GM18870 (cell line): ENCODE measurements at regions not wholly inside any gene's neighbourhood (a gene's known extent, or its start where the extent isn't known, plus 50 kb on each side); places are given as distances from the start of the nearest gene placed in this dataset.
A peak's percentile ranks its signal among the peaks of the same experiment; 100 is the strongest.

Source experiments
- ATAC-seq: cut with Tn5 transposase; IDR thresholded peaks from one replicate; pipeline ENCODE4 v1.9.1; 2021; ENCODE audit warnings: moderate library complexity; ENCODE audit not compliant: unreplicated experiment

GRCh38 chr21:24289539-24289938 is 1317.7 kb downstream of the MRPL39 start:
- ATAC-seq = no peak

DNA sequence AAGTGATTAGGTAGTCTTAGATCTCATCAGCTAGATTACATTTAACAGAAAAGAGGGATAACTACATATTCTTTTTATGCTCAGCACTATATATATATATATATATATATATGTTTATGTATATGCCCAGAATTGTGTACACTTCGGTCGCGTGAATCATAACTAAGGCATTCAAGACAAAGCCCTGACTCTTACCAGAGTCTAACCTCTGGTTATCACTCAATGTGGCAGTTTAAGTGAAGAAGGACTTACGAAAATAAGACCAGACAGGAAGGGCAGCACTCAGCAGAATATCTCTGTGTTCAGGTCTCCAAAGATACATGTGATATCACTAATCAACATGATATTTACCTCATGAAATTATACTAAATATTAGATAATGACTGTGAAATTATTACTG is 1326.7 kb downstream of the MRPL39 start:
- no peak for ATAC-seq

GRCh38 chr21:24278711-24279110 is 1328.6 kb downstream of the MRPL39 start:
- no peak for ATAC-seq

DNA sequence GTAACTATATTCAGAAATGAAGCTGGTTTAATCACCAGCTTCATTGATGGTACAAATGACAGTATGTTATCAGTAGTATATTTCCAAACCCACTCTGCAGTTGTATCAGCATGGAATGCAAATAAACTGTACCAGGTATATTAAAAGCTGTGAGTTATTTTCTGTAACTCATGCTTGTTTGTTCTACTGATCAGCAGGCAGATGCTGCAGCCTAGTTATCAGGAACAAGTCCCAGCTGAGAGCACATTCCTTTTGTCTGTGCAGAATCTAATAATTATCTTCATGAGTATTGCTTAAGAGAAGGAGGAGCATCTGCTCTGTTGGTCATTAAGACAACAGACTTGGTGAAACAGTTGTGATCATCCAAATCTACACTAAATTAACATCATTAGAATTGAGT is 1331.1 kb downstream of the MRPL39 start:
- ATAC-seq = no peak

DNA sequence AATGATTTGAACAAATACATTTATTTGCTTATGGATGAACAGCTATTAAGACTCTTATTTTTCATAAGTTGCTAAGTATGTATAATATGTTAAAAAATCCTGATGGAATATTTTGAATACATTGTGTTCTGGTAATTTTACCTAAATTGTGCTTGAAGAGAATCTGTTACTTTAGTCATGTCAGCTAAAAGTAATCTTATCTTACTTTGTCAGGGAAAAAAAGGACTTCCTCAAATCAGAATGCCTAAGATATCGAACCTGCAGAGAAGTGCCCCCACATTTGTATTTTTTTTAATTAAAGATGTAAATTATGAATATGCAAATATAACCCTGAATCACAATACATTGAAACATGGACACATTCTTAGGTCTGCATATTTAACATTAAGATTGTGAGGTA is 1331.7 kb downstream of the MRPL39 start:
- no peak for ATAC-seq

GRCh38 chr21:24272521-24272938 is 1334.8 kb downstream of the MRPL39 start:
- ATAC-seq = no peak

- no peak for ATAC-seq
These were observed 1341.3 kb downstream of the MRPL39 start for GRCh38 chr21:24265987-24266386.

GRCh38 chr21:24260751-24261150 is 1346.5 kb downstream of the MRPL39 start:
- ATAC-seq = no peak

DNA sequence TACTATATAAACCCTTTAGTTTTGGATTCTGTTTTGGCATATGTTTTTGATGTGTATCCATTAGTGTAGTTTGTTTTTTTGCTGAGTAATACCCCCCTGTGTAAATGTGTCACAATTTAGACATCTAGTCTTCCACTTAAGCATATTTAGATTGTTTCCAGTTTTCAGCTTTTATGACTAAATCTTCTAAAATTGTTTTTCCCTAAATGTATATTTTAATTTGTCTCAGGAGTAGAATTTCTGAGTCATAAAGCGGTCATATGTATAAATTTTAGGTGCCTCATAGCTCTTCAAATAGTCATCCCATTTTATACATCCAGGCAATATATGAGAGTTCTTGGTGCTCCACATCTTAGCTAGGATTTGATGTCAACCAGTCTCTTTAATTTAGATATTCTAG is 1348.0 kb downstream of the MRPL39 start:
- ATAC-seq = no peak

- no peak for ATAC-seq
These were observed 1351.7 kb downstream of the MRPL39 start for GRCh38 chr21:24255591-24255990.

DNA sequence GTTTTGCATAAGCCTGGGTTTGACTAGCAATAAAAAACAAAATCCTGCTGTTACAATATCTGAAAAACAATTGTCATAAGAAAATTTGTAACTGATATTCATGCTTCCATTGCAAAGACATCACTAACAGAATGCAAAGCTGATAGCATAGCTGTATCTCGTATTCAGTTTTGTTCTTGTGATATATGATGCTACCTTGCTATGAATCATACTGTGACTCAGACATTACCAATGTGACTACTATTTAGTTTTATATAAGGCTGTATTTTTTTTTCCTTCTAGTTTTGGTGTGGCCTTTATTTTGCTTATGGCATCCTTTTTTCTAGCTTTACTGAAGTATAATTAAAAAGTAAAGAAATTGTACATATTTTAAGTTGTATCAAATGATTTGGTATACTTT is 1381.8 kb downstream of the MRPL39 start:
- ATAC-seq = no peak

DNA sequence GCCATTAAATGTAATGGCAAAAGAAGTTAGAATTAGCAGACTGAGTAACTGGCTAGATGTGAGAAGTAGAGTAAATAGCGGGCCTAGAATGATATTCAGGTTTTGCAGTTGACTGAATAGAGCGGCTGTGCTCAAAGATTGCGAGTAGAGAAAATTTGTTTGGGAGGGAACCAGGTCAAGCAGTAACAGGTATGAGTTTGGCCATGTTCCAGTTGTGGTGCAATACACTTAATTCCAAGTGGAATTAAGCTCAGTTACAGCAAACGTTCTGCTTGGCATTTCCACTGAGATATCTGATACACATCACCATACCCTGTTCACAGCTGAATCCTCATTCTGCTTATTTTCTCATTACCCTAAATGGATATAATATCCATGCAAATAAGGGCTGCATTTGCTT is 1382.9 kb downstream of the MRPL39 start:
- no peak for ATAC-seq

DNA sequence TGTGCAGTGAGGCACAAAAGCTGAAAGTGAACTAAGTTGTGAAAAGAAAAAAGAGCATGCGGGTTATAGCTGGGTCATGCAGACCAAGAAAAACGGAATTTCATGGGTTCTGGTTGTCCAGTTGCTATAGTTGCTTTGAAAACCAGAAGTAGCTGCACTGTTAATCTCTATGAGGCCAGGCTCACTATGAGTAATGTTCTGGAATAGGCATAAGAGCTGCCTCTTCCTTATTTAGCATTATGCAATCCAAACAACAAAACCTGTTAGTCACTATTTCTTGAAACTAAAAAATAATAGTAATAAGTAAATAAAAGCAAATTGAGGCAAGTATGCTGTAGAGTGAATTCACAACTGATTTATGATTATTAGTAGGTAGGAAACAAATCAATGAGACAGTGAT is 1383.7 kb downstream of the MRPL39 start:
- ATAC-seq = no peak

DNA sequence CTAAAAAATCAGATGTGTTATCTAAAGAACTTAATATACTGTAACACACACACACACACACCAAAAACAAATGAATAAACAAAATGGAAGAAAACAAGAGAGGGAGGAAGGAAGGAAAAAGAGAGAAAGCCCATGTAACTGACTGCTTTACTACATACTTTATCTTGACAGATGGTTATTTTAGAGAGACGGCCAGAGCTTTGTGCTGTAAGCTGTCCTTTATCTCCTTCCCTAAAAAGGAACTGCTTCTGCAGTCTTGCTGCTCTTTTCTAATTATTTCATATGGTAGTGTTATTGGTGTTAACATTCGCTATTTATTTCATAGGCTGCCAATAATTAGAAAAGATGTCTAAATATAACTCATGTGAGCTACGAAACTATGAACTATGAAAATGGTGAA is 1384.6 kb downstream of the MRPL39 start:
- ATAC-seq = no peak

DNA sequence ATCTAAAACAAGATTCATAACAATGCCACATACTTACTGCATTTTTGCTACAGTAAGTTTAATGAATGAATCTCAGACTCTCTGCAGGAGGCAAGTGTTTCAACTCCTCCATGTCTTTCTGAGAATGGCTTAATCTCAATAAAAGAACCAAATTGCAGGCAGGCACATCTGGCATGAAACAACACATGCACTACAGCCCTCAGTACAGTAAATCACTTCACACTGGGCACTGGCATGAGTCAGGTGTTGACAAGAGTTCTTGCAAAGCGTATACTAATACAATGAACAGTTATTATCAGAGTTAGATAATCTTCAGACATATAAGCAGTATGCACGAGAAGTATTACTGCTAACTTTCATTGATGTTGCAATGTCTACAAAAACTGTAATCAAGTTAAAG is 1386.8 kb downstream of the MRPL39 start:
- no peak for ATAC-seq

DNA sequence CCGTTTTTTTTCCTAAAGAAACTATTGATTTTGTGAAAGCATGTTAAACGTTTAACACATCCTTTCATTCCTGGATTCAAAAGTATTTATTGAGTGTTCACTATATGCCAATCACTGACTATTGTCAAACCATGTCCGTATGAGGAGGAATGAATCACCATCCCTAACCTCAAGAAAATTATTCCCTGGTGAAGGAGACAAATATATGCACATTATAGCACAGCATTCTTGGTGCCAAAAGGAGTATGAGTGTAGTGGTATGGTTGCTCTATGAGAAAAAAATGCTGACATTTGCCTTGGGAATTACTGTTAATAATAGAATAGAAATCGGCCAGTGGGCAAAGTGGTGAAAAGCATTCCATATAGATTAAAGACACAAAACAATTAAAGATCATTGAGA is 1390.1 kb downstream of the MRPL39 start:
- ATAC-seq = no peak

GRCh38 chr21:24210130-24210529 is 1397.2 kb downstream of the MRPL39 start:
- ATAC-seq = no peak

- ATAC-seq = no peak
These were observed 1398.6 kb downstream of the MRPL39 start for GRCh38 chr21:24208562-24209260.

DNA sequence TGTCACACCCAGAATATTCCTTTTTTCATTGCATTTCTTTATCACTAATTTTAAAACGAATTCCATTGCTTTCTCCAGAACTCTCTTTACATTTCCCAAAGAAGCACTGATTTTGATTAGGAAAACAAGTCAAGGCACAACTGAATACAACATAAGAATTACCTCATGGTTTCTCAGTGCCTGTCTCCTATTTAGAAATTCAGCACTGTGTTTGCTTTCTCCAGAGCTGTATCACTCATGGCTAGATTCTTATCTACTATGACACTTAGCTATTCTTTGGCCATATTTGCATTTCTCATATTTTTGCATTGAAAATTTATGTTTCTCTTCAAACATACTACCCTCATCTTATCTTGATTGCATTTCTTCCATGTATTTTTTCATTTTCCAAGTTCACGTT is 1402.0 kb downstream of the MRPL39 start:
- ATAC-seq = no peak

GRCh38 chr21:24204641-24205040 is 1402.6 kb downstream of the MRPL39 start:
- no peak for ATAC-seq

GRCh38 chr21:24200052-24200451 is 1407.2 kb downstream of the MRPL39 start:
- ATAC-seq = no peak

- no peak for ATAC-seq
These were observed 1409.4 kb downstream of the MRPL39 start for GRCh38 chr21:24197923-24198322.

DNA sequence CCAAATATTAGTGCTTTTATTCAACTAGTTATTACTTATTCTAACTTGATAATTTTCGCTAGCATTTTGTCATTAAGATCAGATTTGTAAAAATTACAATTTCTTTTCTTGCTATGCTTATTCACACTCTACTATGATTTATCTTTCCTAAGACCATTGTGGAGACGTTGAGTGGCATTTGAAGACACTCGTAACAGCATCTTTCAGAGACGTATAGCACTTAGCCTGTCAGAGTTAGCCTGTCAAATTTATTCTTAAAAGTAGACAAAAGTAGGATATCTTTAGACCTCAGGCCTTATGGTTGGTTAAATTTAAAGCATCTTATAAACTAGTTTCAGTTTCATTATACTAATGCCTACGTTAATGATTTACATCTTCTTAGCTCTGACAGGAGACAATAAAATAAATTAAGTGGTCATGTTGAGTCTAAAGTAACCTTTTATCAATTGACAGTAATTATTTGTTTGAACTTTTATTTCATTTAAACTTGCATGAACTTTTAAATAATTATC is 1410.1 kb downstream of the MRPL39 start:
- ATAC-seq = peak; percentile 64
